HUDEP-2 (cell line): ENCODE measurements at regions not wholly inside any gene's neighbourhood (a gene's known extent, or its start where the extent isn't known, plus 50 kb on each side); places are given as distances from the start of the nearest gene placed in this dataset.

Source experiments
- DNase-seq, 76 experiments: peaks; one replicate each; lab custom pipeline; 2025; ENCODE audit not compliant: unreplicated experiment in 76 of 76; lab: John Stamatoyannopoulos, UW

DNA sequence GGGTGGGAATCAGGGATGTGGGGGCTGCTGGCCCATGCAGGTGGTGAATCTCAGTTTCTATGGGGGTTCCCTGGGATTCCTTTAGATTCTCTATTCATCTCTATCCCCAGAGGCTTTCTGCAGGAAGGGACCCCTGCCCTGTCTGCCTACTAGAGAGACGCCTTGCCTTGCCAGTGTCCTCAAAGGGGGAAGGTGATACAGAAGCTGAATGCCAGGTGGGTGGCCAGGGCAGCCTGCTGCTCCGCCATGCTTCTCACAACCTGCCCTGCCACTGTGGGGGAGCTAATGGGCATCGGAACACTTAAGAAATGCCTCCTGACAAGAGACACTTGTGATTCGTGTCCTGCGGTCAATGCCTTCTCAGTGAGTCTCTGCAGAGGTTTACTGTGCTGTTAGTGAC lies 368.4 kb downstream of the EN1 start:
- no peak for DNase-seq

DNA sequence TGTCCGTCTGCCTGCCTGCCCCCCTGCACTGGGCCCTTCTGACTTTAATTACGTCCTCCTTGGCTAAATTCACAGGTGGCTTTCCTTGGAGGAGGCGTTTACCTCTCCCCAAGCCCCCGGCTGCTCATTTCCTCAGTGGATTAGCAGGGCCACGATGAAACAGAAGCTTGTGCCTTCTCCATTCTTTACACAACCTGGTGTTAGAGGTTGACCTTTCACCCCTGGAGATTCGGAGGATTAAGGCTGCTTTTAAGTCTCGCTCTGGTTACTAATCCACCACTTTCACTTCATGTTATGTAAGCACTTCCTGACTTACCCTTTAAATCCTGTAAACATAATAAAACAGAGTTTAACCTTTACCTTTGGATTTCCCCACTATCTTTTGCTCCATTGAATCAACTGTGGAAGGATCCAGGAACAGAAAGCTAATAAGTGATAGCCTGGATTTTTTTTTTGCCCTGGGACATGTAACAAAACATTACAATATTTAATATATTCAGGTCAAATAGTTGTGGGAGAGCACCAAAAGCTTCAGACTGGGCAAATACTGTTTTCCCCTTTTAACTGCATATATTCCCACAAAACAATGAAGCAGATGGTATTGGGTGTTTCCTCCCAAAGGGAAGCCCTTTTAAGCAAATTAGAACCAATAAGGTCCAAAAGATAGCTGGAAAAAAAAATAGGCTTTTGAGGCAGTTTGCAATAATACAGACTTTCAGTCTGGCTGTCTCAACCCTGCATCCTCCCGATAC lies 370.2 kb downstream of the EN1 start:
- DNase-seq: no peak

DNA sequence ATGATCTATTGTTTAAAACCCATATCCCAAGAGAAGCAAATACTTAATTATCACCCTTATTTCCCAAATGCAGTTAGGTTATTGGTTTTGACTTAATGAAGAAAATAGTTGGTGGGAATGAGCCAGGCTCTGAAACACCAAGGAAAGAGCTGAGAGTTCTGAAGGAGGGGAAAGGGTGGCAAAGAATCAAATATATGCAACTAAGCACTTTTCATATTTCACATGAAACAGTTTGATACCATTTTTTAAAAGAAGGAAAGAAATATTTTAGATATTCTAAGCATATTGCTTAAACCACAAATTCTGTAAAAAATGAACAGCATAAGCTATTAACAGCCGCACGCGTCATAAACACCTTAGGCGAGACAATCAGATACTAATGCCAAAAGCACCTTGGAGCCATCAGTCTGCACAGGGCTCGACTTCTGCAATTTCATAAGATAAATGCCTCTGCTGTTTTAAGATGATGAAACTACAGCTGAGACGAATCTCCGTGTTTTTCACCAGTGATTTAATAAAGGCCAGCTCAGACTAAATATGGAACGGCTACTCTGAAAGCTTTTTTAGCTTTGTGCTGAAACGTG lies 371.7 kb downstream of the EN1 start:
- no peak for DNase-seq

DNA sequence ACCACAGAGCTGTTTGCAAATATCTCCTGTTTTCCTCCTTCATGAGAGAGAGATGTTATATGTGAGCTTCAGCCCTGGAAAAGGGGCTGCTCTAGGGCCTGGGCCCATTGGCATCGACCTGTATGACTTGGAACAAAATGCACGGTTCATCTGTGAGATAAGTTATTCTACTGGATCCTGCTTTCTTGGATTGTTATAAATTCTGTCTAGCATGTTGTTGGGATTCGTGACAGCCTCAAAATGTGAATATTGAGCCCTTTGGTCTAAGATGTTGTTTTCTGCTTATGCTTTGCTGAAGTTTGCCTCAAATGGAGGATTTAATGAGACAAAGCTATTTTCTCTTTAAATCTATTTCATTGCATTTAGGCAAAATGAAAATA lies 372.9 kb downstream of the EN1 start:
- no peak for DNase-seq

DNA sequence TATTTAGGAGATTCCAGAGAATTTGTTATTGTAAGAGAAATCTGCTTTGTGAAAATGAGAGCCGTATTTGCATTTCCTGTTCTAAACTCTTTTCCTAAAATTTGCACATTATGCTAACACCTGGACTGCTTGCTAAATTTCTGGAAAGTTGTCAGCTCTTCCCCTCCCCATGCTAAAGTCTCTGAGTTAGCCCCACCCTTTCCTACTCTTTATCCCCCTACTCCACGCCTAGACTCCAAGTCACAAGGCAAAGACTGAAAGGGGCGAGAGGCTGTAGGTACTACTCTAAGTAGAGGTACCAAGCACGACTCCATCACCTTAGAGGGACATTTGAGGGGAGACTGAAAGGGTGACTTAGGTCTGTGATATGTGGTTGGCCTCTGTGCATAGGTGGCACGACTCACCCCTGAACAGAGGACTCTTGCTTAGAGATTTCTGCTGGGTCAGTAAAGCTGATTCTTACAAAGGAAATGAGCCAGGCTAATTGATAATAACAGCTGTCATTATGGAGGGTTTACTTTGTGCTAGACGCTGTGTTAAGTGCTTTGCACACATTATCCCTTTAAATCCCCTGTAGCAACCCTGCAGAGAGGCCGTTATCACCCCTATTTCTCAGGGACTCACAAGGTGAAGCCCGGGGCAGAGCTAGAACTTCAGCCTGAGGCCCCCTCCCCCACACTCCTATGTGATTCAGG lies 373.5 kb downstream of the EN1 start:
- DNase-seq: no peak

DNA sequence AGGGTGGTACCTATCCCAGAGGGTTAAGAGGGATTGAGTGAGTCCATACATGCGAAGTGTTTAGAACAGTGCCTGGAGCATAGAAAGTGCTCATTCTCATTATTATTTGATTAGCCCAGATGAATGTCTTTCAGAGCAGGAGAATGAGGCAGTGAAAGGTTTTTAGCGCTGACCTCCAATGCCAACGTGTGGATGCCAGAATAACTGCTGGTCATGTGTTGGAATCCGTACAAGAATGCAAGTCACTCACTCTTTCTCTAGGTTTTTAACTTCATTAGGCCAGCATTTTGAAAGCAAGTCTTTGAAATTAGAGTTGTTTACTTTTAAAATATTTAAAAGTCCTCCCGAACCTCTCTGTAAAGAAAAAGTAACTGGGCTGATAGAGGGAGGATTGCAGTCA lies 374.2 kb downstream of the EN1 start:
- DNase-seq: no peak

DNA sequence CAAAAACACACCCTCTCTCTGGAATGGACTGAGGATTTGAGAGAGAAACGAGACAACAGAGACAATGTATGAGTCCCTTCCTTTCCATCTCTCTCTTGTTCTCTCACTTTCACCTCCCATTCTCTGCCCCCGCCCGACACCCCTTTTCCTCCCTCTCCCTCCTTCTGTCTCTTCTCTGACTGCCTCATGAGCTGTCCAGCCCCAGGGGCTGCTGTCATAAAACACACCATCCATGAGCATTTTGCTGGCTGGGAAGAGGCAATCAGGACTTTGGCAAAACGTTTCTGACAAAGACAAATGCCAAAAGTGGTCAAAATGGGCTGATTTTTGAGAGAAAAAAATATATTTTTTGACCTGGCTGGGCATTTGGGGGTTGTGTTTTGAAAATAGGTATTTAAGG lies 377.2 kb downstream of the EN1 start:
- DNase-seq: no peak

DNA sequence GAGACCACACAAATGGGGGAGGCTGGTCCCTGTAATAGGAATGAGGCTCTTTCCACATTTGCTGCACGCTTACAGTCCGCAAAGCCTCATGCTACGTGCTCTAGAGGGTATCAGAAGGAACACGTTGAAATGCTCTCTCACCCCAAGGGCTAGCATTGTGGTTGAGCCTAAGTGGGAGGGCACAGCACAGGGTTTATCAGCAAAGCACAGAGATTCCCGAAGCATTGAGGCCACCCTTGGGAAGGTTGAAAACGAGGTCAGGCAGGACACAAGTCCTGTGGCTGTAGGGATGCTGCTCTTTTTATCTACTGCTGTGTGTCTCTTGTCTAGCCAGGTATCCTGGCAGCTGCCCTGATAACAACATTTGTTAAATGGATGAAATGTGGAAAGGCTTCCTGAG lies 378.3 kb downstream of the EN1 start:
- DNase-seq: no peak

DNA sequence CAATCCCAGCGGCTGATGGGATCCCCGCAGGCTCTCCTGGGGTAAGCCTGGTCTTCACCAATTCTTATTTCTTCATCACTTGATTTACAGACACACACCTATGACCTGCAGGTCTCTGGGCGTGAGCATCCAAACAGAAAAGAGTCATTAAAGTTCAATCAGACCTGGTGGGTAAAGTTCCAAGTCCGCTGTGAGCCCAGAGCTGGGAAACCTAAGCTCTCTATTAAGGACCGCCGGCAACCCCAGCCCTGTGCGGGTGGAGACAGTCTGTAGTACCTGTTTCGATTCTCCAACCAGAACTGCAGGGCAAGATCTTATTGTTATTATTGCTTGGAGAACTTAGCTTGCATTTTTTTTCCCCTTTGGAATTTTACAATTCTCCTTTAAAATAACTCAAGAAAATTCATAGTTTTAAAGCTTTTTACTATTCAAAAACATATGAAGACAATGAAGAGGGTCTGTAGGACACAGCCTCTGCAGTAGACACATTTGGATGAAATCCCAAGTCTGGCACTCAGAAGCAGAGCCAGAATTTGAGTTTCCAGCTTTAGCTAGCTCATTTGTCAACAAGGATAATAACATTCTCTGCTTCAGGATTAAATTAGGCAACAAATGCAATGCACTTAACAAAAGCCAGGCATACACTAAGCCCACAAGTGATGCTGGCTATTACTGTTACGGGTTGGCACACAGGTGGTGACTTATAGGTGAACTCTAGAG lies 376.4 kb downstream of the INSIG2 start:
- no peak for DNase-seq

DNA sequence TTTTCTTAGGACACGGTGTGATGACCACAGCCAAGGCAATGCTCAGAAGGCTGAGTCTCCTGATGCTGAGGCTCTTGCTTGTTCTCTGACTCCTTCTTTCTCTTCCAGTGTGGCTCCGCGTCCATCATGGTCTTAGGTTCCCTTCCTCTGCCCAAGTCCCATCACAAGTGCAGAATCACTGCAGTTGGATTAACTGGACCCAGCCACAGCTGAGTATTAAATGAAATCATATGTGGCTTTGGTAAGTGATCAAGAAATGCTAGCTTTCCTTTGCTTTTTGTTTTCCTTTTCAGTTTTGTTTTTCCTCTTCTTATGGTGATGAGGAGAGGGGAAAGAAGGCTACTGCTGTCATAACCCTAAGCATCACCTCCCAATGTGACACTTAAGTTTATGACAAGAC lies 375.8 kb downstream of the INSIG2 start:
- DNase-seq: no peak

DNA sequence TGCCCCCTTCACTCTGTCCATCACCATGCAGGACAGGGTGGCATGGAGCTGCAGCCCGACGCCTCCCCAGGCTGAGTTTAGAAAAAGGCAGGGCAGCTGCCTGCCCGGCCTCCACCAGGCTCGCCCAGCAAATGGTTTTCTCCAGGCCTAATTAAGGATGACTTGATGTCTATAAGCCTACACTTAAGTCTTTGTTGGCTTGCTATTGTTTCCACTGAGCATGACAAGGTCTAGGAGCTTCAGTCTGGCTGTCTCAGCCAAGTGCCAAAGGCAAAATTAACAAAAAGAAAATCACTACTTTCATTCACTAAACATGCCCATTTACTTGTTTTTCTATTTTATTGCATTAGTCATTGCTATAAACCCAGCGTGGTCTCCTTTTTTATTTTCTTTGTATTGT lies 372.2 kb downstream of the INSIG2 start:
- DNase-seq: no peak

DNA sequence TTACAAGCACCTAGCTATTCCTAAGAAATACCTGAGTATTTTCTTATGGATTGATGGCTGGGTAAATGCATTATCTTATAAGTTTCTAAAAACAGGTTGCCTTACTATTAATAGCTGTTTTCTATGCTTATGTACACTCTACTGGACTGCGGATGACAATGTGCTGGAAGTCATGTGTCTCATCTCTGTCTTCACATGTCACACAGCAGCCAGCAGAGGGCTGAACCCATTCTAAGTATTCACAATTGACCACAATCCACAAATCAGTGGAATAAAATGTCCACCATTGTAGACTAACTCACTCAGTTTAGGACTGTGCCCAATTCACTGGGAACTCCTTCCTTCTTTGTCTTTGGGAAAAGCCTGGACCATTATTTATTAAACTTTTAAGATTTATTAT lies 371.2 kb downstream of the INSIG2 start:
- DNase-seq: peak in 1 of 76 experiments; percentile 1

DNA sequence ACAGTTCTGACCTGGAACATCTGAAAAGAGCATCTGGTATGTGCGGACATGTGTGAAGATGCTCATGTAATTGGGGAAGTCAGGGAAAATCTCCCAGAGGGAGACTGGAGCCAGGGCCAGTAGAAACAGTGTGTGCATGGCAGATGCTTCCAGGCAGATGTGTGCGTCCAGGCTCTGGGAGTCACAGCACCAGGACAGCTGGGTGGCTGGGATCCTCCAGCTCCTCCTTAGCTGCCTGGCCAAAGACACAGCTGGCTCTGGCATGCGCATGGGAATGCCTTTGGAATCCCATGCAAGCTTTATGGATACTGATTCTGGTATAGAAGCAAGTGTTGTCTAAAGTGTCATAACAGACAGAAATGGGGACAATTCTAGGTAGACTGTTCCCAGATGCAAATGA lies 369.7 kb downstream of the INSIG2 start:
- DNase-seq: no peak

DNA sequence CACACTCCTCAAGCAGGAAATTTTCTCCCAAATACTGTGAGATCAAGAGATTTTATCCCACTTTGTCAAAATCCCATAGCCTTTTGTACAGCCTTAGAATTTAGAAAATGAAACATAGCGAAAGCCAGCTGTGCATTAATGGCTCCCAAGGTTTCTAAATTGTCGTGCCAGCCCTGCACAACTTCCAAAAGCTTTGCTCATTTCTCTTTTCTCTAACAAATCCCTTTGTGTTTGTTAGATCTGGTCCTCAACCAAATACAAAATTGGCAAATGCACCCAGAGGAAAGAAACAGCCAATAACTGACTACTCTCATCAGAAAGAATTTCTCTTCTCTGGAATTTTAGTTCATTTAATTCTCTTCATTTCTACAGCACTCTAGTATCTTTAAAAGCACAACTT lies 361.1 kb downstream of the INSIG2 start:
- no peak for DNase-seq

DNA sequence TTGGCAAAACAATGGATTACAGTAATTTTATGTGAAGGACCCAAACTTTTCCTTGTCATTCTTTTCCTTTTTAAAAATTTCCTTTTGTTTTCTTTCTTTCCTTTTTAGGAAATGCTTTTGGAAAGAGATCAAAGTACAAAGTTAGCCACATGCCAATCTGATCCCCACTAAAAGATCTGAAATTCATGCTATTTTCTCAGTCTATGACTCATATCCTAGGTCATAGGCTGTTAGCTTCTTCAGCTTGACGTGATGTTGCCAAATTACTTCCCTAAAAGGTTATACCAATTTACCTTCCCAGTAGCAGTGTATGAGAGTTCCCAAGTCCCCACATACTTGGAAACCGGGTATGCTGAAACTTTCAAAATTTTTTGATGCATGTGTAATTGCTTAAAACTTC lies 355.3 kb downstream of the INSIG2 start:
- DNase-seq: no peak

DNA sequence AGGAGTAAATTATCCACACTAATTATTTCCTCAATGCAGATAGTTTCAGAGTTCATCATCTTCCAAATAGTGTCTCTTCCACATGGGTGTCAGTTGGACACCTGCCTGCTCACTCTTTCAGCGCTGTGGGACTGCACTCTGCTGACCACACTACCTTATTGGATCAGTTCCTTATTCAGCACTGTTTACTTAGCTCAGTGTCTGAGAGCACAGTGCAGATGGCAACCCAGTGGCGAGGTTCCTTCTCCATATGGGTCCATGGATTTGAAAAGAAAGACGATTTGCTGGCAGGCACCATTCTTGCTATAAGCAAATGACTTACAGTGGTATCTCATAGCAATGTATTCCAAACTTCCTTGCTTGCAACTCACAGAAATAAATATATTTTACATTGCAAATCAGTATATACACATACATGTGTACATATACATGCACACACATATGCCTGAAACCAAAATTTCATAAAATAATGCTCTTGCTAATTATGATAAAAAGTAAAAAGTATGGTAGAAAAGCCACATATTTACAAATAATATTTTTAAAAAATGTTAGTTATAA lies 354.8 kb downstream of the INSIG2 start:
- no peak for DNase-seq

DNA sequence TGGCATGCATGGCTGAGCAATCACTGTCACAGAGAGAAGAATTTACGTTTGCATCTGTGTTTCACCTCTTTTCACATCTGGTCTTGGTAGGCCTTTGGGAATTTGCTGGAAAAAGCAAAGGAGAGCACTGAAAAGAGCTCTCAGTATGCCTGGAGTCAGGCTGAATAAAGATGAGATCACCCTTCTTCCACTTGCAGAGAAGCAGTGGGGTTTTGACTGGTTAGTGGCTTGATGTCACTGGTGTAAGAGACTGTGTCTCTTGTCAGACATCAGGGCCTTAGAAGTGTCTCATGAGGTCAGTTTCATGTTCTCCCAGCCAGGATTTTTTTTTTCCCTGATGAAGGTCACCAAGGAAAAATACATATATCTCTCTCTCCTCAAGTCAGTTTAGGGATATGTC lies 353.8 kb downstream of the INSIG2 start:
- no peak for DNase-seq

DNA sequence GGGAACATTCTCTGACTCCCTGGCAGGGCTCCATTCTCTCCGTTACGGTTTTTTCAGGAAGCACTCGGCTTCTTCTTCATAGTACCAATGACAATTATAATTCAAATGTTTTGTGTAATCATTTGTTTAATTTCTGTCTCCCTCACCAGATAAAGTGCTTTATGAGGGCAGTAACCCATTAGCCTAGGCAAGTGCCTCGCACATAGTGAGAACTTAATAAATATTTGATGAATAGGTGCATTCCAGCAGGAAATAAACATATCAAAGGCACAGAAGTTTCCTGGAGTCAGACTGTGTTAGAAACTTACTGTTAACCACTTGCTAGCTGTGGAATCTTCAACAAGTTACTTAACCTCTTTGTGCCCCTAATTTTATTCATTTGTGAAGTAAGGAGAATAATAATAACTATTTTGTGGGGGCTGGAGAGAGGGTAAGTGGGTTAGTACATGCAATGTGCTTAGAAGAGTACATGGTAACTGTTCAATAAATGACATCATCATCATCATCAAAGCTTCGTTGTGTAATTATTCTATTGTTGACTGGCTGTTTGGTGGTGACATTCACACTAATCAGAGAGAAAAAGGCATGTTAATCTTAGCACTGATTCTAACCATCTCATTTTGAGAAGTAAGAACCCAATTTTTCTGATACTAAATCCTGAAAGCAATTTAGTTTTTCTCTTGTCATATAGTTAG lies 352.3 kb downstream of the INSIG2 start:
- no peak for DNase-seq

DNA sequence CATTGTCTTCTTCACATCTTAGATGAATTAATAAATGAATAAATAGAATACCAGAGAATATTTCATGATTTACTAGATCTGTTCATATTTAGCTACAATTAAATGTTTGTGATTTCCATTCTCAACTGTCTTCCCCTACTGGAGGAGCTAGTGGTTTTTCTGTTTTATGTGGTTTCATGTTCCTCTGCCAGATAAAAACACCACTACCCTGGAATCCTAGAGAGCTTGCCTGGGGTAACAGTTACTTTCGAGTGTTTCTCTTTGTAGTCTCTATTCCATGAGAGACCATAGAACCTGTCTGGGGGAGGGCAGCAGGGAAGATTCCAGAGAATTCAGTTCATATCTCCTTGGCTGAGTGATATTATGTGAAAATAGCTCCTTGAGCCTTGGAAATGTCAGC lies 349.2 kb downstream of the INSIG2 start:
- no peak for DNase-seq

DNA sequence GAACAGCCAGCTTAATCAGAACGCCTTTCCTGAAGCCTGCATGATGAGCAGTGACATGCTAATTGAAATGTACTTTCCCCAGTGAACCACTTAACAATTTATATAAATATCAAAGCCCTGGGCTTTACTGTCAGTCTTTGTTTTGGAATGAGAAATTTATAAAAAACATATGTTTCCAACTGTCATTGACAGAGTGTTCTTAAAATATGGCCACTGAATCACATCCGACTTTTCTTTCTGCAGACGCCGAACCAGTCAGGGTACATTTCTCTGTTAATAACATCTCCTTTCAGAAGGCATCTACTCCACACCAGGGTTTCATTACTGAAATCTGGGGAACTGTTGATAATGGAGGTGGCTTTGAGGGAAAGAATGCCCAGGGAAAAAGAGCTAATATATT lies 343.7 kb downstream of the INSIG2 start:
- DNase-seq: no peak

DNA sequence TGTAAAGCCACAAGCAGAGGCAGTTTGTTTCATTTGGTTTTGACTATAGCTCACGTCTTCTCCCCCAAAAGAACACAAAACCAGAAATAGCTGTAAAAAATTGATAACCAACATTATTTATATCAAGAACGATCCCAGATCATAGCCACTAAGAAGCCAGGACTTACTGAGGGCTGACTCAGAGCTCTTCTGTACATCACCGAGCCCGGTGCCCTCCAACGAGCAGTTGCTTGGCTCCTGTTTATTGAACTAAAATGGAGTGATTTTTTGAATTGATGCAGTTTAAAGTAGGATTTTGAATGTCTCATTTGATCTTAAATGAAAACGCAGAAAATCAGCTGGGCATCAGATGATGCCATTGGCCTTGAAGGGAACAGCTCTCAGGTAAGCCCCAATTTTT lies 343.3 kb downstream of the INSIG2 start:
- DNase-seq: no peak
